ENCODE measurements at regions not wholly inside any gene's neighbourhood (a gene's known extent, or its start where the extent isn't known, plus 50 kb on each side); places are given as distances from the start of the nearest gene placed in this dataset.
A peak's percentile ranks its signal among the peaks of the same experiment; 100 is the strongest.
"Not testable (repeated sequence)": the region's sequence is repeated elsewhere in the genome, so short reads cannot be mapped to it uniquely, and the experiment has no call there.

DNA sequence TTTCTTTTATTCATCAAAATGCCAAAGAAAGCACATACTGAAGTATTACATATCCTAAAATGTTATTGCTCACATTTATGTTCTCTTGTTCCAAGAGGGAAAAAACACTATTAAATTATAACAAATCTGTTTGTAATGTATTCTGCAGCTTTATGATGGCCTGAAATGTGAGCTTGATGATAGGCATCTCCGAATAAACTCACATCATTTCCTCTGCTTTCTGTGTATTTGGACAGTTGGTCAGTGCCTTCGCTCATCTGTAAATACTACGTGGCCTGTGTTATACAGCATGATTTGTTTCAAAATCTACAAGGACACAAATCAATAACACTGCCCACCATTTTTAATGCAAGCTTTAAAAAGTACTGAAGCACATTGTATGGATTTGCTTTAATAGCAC is 672.8 kb upstream of the SYT4 start:
- Histone ChIP-seq H3K4me3 (no peak overlapping the region), H3K4me1 (replicated peaks) (no peaks in the 10 kb centered on the region), H3K27me3 (replicated peaks) (no peaks in the 10 kb centered on the region), H3K36me3 (no peaks in the 10 kb centered on the region), H3K9me3 (replicated peaks) (no peaks in the 10 kb centered on the region), H3K27ac (no peak overlapping the region)
- no peak for DNase-seq (ENCODE audit: low read depth in 1 of 2, low spot score in 2 of 2)

- Histone ChIP-seq H3K36me3 (no peaks in the 10 kb centered on the region), H3K27ac (no peak overlapping the region), H3K4me3 (no peak overlapping the region), H3K4me1 (replicated peaks) (no peaks in the 10 kb centered on the region), H3K9me3 (replicated peaks) (no peaks in the 10 kb centered on the region), H3K27me3 (replicated peaks) (no peaks in the 10 kb centered on the region)
- no peak for DNase-seq (ENCODE audit: low read depth in 1 of 2, low spot score in 2 of 2)
Measured at GRCh38 chr18:43952398-43952797, 675.1 kb upstream of the SYT4 start.

DNA sequence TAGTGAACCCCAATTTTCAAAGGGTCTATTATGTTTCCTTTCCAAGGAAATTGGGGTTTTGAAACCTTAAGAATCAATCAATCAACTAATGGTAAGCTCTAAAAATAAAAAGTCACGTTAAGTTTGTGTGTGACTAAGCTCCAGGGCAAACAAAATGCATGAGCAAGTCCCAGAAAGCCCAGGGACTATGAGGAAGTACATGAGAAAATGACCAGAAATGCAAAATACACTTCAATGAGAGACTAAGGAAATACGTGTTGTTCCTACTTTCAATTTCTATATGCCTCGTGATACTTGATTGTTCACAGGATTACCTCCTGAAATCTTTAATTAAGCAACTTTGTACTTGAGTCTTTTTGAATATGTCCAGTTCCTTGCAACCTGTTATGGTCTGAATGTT is 684.4 kb upstream of the SYT4 start:
- H3K27me3 ChIP-seq (replicated peaks): no peaks in the 10 kb centered on the region
- no peaks in the 10 kb centered on the region for H3K4me1 ChIP-seq (replicated peaks)
- H3K9me3 ChIP-seq (replicated peaks): no peaks in the 10 kb centered on the region
- no peak overlapping the region for H3K27ac ChIP-seq
- DNase-seq (ENCODE audit: low read depth in 1 of 2, low spot score in 2 of 2): no peak
- H3K4me3 ChIP-seq: no peak overlapping the region
- H3K36me3 ChIP-seq: no peaks in the 10 kb centered on the region

GRCh38 chr18:43964666-43965065 is 687.4 kb upstream of the SYT4 start:
- Histone ChIP-seq H3K9me3 (replicated peaks) (no peaks in the 10 kb centered on the region), H3K4me3 (no peak overlapping the region), H3K36me3 (no peaks in the 10 kb centered on the region), H3K27me3 (replicated peaks) (no peaks in the 10 kb centered on the region), H3K4me1 (replicated peaks) (peaks cover 5% of the 10 kb centered on the region), H3K27ac (no peak overlapping the region)
- DNase-seq (ENCODE audit: low read depth in 1 of 2, low spot score in 2 of 2): no peak

GRCh38 chr18:43965691-43966090 is 688.4 kb upstream of the SYT4 start:
- H3K27me3 ChIP-seq (replicated peaks): no peaks in the 10 kb centered on the region
- DNase-seq (ENCODE audit: low read depth in 1 of 2, low spot score in 2 of 2): no peak
- no peak overlapping the region for H3K4me3 ChIP-seq
- H3K36me3 ChIP-seq: no peaks in the 10 kb centered on the region
- H3K27ac ChIP-seq: no peak overlapping the region
- no peaks in the 10 kb centered on the region for H3K9me3 ChIP-seq (replicated peaks)
- H3K4me1 ChIP-seq (replicated peaks): peaks cover 15% of the 10 kb centered on the region

DNA sequence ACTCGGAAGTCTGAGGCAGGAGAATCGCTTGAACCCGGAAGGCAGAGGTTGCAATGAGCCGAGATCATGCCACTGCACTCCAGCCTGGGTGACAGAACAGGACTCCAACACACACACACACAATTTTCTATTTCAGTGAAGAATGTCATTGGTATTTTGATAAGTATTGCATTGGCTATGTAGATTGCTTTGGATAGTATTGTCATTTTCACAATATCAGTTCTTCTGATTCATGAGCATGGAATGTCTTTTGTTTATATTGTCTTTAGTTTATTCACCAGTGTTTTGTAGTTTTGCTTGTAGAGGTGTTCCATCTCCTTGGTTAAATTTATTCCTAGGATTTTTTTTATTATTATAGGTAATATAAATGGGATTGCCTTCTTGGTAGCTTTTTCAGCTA is 693.4 kb upstream of the SYT4 start:
- peak; percentile 59 to 78 for DNase-seq (ENCODE audit: low read depth in 1 of 2, low spot score in 2 of 2)
- Histone ChIP-seq H3K36me3 (no peaks in the 10 kb centered on the region), H3K27me3 (replicated peaks) (no peaks in the 10 kb centered on the region), H3K4me1 (replicated peaks) (peaks cover 27% of the 10 kb centered on the region), H3K27ac (peak overlapping the region; percentile 82), H3K9me3 (replicated peaks) (no peaks in the 10 kb centered on the region), H3K4me3 (no peak overlapping the region)

- no peaks in the 10 kb centered on the region for H3K9me3 ChIP-seq (replicated peaks)
- no peak overlapping the region for H3K27ac ChIP-seq
- H3K36me3 ChIP-seq: no peaks in the 10 kb centered on the region
- DNase-seq (ENCODE audit: low read depth in 1 of 2, low spot score in 2 of 2): no peak
- H3K27me3 ChIP-seq (replicated peaks): no peaks in the 10 kb centered on the region
- H3K4me1 ChIP-seq (replicated peaks): peaks cover 21% of the 10 kb centered on the region
- no peak overlapping the region for H3K4me3 ChIP-seq
Measured at GRCh38 chr18:43978174-43978573, 700.9 kb upstream of the SYT4 start.

GRCh38 chr18:43982582-43982981 is 698.1 kb upstream of the SETBP1 start:
- no peak for DNase-seq (ENCODE audit: low read depth in 1 of 2, low spot score in 2 of 2)
- Histone ChIP-seq H3K27ac (peak overlapping the region; percentile 12; the same call in 1 of the 2 replicates), H3K4me3 (no peak overlapping the region), H3K9me3 (replicated peaks) (no peaks in the 10 kb centered on the region), H3K4me1 (replicated peaks) (peaks cover 23% of the 10 kb centered on the region), H3K27me3 (replicated peaks) (no peaks in the 10 kb centered on the region), H3K36me3 (no peaks in the 10 kb centered on the region)

GRCh38 chr18:43987061-43987460 is 693.6 kb upstream of the SETBP1 start:
- not testable (repeated sequence) for H3K27ac ChIP-seq; H3K36me3 ChIP-seq; H3K27me3 ChIP-seq (replicated peaks); H3K9me3 ChIP-seq (replicated peaks); H3K4me3 ChIP-seq; DNase-seq (ENCODE audit: low read depth in 1 of 2, low spot score in 2 of 2)
- H3K4me1 ChIP-seq (replicated peaks): peaks cover 11% of the 10 kb centered on the region

DNA sequence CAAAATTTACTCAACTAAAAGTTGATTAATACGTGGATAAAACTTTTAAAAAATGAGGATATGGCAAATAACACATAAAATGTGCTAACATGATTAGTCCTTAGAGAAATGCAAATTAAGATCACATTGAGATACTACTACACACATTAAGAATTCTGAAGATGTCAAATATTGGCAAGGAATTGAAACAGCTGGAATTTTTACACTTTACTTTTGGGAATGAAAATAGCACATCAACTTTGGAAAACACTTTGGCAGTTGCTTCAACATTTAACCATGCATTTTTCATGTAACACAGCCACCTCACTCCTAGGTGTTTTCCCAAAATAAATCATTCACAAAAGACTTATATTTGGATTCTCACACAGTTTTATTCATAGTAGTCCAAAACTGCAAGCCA is 687.9 kb upstream of the SETBP1 start:
- H3K27ac ChIP-seq: no peak overlapping the region
- no peak overlapping the region for H3K4me3 ChIP-seq
- H3K9me3 ChIP-seq (replicated peaks): no peaks in the 10 kb centered on the region
- no peaks in the 10 kb centered on the region for H3K4me1 ChIP-seq (replicated peaks)
- no peak for DNase-seq (ENCODE audit: low read depth in 1 of 2, low spot score in 2 of 2)
- no peaks in the 10 kb centered on the region for H3K27me3 ChIP-seq (replicated peaks)
- no peaks in the 10 kb centered on the region for H3K36me3 ChIP-seq

DNA sequence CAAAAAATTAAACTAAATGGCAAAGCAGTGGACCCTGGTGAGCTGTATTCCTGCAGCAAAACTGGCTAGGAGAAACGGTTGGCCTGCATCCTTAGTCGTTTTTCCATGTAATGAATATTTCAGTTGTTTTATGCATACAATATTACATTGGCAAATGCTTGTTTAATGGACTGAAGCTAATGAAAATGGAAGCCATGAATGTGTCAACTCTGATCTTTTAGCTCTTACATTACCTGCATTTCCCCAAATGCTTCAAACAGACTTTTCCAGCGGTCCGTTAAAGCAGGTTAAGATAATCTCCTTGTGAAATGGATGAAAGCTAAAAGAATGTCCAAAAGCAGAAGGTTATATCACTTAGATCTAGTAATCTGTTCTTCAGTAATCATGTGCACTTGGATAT is 686.3 kb upstream of the SETBP1 start:
- DNase-seq (ENCODE audit: low read depth in 1 of 2, low spot score in 2 of 2): no peak
- Histone ChIP-seq H3K4me3 (no peak overlapping the region), H3K9me3 (replicated peaks) (no peaks in the 10 kb centered on the region), H3K27me3 (replicated peaks) (no peaks in the 10 kb centered on the region), H3K36me3 (no peaks in the 10 kb centered on the region), H3K4me1 (replicated peaks) (no peaks in the 10 kb centered on the region), H3K27ac (no peak overlapping the region)

- Histone ChIP-seq H3K4me3 (no peak overlapping the region), H3K27ac (no peak overlapping the region), H3K36me3 (no peaks in the 10 kb centered on the region), H3K4me1 (replicated peaks) (no peaks in the 10 kb centered on the region), H3K27me3 (replicated peaks) (no peaks in the 10 kb centered on the region; the same call in 1 of the 2 replicates), H3K9me3 (replicated peaks) (no peaks in the 10 kb centered on the region)
- no peak for DNase-seq (ENCODE audit: low read depth in 1 of 2, low spot score in 2 of 2)
Measured at GRCh38 chr18:44013871-44014270, 666.8 kb upstream of the SETBP1 start.

DNA sequence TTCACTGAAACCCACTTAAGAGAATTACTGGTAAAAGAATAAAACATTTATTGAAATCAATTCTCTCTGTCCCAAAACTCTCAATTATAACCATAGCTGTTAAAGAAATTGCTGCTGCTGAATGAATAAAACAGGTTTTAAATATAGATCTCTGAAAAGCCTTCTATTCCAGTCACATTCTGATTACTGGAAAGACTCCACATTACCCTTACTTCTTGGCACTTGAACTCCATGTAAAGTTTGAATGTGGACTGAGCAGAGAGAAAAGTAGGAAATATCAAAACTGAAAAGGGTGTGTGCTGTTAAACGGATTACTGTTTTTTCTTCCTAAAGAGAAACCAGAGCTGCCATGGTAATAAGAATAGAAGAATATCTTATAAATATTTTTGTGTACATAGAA is 655.3 kb upstream of the SETBP1 start:
- H3K27me3 ChIP-seq (replicated peaks): no peaks in the 10 kb centered on the region

GRCh38 chr18:44028109-44028508 is 652.6 kb upstream of the SETBP1 start:
- no peak for DNase-seq (ENCODE audit: low read depth in 1 of 2, low spot score in 2 of 2)
- no peaks in the 10 kb centered on the region for H3K27me3 ChIP-seq (replicated peaks)
- no peaks in the 10 kb centered on the region for H3K36me3 ChIP-seq
- no peak overlapping the region for H3K27ac ChIP-seq
- H3K4me1 ChIP-seq (replicated peaks): no peaks in the 10 kb centered on the region
- no peak overlapping the region for H3K4me3 ChIP-seq
- no peaks in the 10 kb centered on the region for H3K9me3 ChIP-seq (replicated peaks)

More for the DNA sequence above, 655.3 kb upstream of the SETBP1 start:
- DNase-seq (ENCODE audit: low read depth in 1 of 2, low spot score in 2 of 2): no peak
- Histone ChIP-seq H3K36me3 (no peaks in the 10 kb centered on the region), H3K27ac (no peak overlapping the region), H3K4me1 (replicated peaks) (no peaks in the 10 kb centered on the region), H3K9me3 (replicated peaks) (no peaks in the 10 kb centered on the region), H3K4me3 (no peak overlapping the region)

GRCh38 chr18:44031063-44031462 is 649.6 kb upstream of the SETBP1 start:
- Histone ChIP-seq H3K4me3 (no peak overlapping the region), H3K27me3 (replicated peaks) (no peaks in the 10 kb centered on the region), H3K9me3 (replicated peaks) (no peaks in the 10 kb centered on the region), H3K27ac (no peak overlapping the region), H3K4me1 (replicated peaks) (no peaks in the 10 kb centered on the region; the same call in 1 of the 2 replicates), H3K36me3 (no peaks in the 10 kb centered on the region)
- no peak for DNase-seq (ENCODE audit: low read depth in 1 of 2, low spot score in 2 of 2)
